Common myeloid progenitor, CD34-positive (primary cell): ENCODE measurements at regions not wholly inside any gene's neighbourhood (a gene's known extent, or its start where the extent isn't known, plus 50 kb on each side); places are given as distances from the start of the nearest gene placed in this dataset.

Experiments used
- CTCF ChIA-PET: fragments of 350-600 bp; sonication (Branson Sonifier 250); formaldehyde crosslinking; loops from one replicate; lab custom pipeline; 2021; ENCODE audit warnings: antibody characterized with exemption; lab: Charles Lee
- POLR2A ChIA-PET: fragments of 350-600 bp; sonication (Branson Sonifier 250); formaldehyde crosslinking; loops from one replicate; lab custom pipeline; 2021; ENCODE audit warnings: antibody characterized with exemption; lab: Charles Lee
- DNase-seq, 3 donors: peaks; one replicate each; pipeline versions ENCODE4 v3.0.0 to v3.0.0-alpha.2; 2013
- H3K27ac ChIP-seq, 2 experiments: 1 replicate in 1 of 2; 2 replicates in 1 of 2; pipeline ENCODE4 v1.7.0; 2013; ENCODE audit warnings: inconsistent platforms in 2 of 2, low read length in 2 of 2, mild to moderate bottlenecking in 2 of 2, low read depth in 1 of 2, moderate library complexity in 1 of 2; ENCODE audit not compliant: severe bottlenecking in 2 of 2, insufficient read depth in 1 of 2, poor library complexity in 1 of 2
- H3K27me3 ChIP-seq, 5 experiments: replicated peaks in 2 of 5; 1 replicate in 3 of 5; 2 replicates in 2 of 5; pipeline versions ENCODE4 v1.6.1 to v1.7.0; 2013; ENCODE audit warnings: low read length in 4 of 5, mild to moderate bottlenecking in 2 of 5, moderate library complexity in 2 of 5, inconsistent platforms in 1 of 5; ENCODE audit not compliant: insufficient read depth in 5 of 5, control insufficient read depth in 4 of 5
- H3K36me3 ChIP-seq, 4 experiments: 1 replicate in 2 of 4; 2 replicates in 2 of 4; pipeline versions ENCODE4 v1.6.1 to v1.7.0; 2013; ENCODE audit warnings: low read length in 3 of 4, control low read depth in 1 of 4, mild to moderate bottlenecking in 1 of 4; ENCODE audit not compliant: control insufficient read depth in 4 of 4, insufficient read depth in 4 of 4
- H3K4me1 ChIP-seq, 4 experiments: 1 replicate in 3 of 4; 2 replicates in 1 of 4; pipeline versions ENCODE4 v1.6.1 to v1.7.1; 2013; ENCODE audit warnings: low read length in 3 of 4, mild to moderate bottlenecking in 3 of 4, control low read depth in 1 of 4, inconsistent platforms in 1 of 4, moderate library complexity in 1 of 4; ENCODE audit not compliant: control insufficient read depth in 4 of 4, insufficient read depth in 4 of 4; ENCODE audit errors: control extremely low read depth in 1 of 4
- H3K4me3 ChIP-seq, 7 experiments: 1 replicate in 4 of 7; 2 replicates in 3 of 7; pipeline versions ENCODE4 v1.5.1 to v1.7.0; 2013; ENCODE audit warnings: mild to moderate bottlenecking in 7 of 7, low read length in 6 of 7, moderate library complexity in 6 of 7, inconsistent platforms in 2 of 7, low read depth in 2 of 7, control low read depth in 1 of 7; ENCODE audit not compliant: insufficient read depth in 4 of 7, control insufficient read depth in 1 of 7; ENCODE audit errors: extremely low read depth in 1 of 7
- H3K9me3 ChIP-seq, 5 experiments: 1 replicate in 4 of 5; 2 replicates in 1 of 5; pipeline versions ENCODE4 v1.6.1 to v1.7.1; 2013; ENCODE audit warnings: low read length in 4 of 5, mild to moderate bottlenecking in 2 of 5, inconsistent platforms in 1 of 5, low read depth in 1 of 5, moderate library complexity in 1 of 5; ENCODE audit not compliant: control insufficient read depth in 4 of 5, insufficient read depth in 2 of 5; ENCODE audit errors: control extremely low read depth in 1 of 5
- WGBS: methylation state at CpG from one replicate; pipeline ENCODE4 v1.1.5; 2013; ENCODE audit not compliant: insufficient coverage; 5-methylcytosine and 5-hydroxymethylcytosine counted together

GRCh38 chr7:31437250-31437865 is 76.5 kb upstream of the ITPRID1 start:
- H3K27me3 ChIP-seq, result peaks cover 0 to 7% (median 6%) of the 10 kb centered on the region in 5 experiments
- H3K4me3 ChIP-seq, result no peak overlapping the region
- no peak overlapping the region for H3K27ac ChIP-seq
- no peak for DNase-seq
- no peaks in the 10 kb centered on the region for H3K4me1 ChIP-seq
- H3K36me3 ChIP-seq, result no peaks in the 10 kb centered on the region
- CTCF ChIA-PET, result interaction anchor here (1.2 kb wide), 1 partner anchor 12 kb away, joined by 3 read pairs; no protein-coding TSS in a partner anchor
- WGBS, result 100% methylated on average over 2 of the region's 4 CpGs
- POLR2A ChIA-PET, result no interaction called here
- no peaks in the 10 kb centered on the region for H3K9me3 ChIP-seq

- H3K36me3 ChIP-seq, result no peaks in the 10 kb centered on the region
- no peak overlapping the region for H3K27ac ChIP-seq
- WGBS, result 80% methylated on average over 3 of the region's 3 CpGs
- ChIA-PET POLR2A (no interaction called here), CTCF (no interaction called here)
- no peak overlapping the region for H3K4me3 ChIP-seq
- no peaks in the 10 kb centered on the region for H3K4me1 ChIP-seq
- peaks cover 0 to 7% (median 6%) of the 10 kb centered on the region in 5 experiments for H3K27me3 ChIP-seq
- no peaks in the 10 kb centered on the region for H3K9me3 ChIP-seq
- DNase-seq, result no peak
Measured at GRCh38 chr7:31439165-31439564, 74.7 kb upstream of the ITPRID1 start.

- ChIA-PET POLR2A (no interaction called here), CTCF (interaction anchor here (0.7 kb wide), 1 partner anchor 193 kb away, joined by 3 read pairs; no protein-coding TSS in a partner anchor)
- Histone ChIP-seq H3K4me1 (no peaks in the 10 kb centered on the region), H3K36me3 (no peaks in the 10 kb centered on the region), H3K9me3 (no peaks in the 10 kb centered on the region), H3K27ac (no peak overlapping the region), H3K4me3 (no peak overlapping the region), H3K27me3 (peaks cover 0 to 5% (median 2%) of the 10 kb centered on the region in 5 experiments)
- 93% methylated on average over 2 of the region's 3 CpGs for WGBS
- no peak for DNase-seq
Measured at GRCh38 chr7:31440511-31440910, 73.4 kb upstream of the ITPRID1 start.

GRCh38 chr7:31442626-31443025 is 71.3 kb upstream of the ITPRID1 start:
- Histone ChIP-seq H3K4me1 (no peaks in the 10 kb centered on the region), H3K4me3 (no peak overlapping the region), H3K9me3 (no peaks in the 10 kb centered on the region), H3K36me3 (no peaks in the 10 kb centered on the region), H3K27ac (no peak overlapping the region), H3K27me3 (peaks cover under 1 to 5% (median 2%) of the 10 kb centered on the region in 5 experiments)
- WGBS, result 57% methylated on average over 1 of the region's 4 CpGs
- ChIA-PET POLR2A (no interaction called here), CTCF (interaction anchor here (0.7 to 1.8 kb wide), 10 partner anchors 8 to 46 kb away, joined by 3 to 14 read pairs (median 4); no protein-coding TSS in a partner anchor)
- DNase-seq, result no peak

GRCh38 chr7:31443457-31443856 is 70.4 kb upstream of the ITPRID1 start:
- peaks cover 0 to 5% (median 2%) of the 10 kb centered on the region in 5 experiments for H3K27me3 ChIP-seq
- H3K4me1 ChIP-seq, result no peaks in the 10 kb centered on the region
- H3K9me3 ChIP-seq, result no peaks in the 10 kb centered on the region
- CTCF ChIA-PET, result interaction anchor here (0.7 to 1.8 kb wide), 14 partner anchors 9 to 73 kb away, joined by 3 to 14 read pairs (median 3); no protein-coding TSS in a partner anchor
- H3K4me3 ChIP-seq, result no peak overlapping the region
- DNase-seq, result peak; percentile 25 to 62 (median 58)
- no peaks in the 10 kb centered on the region for H3K36me3 ChIP-seq
- no peak overlapping the region for H3K27ac ChIP-seq
- 0% methylated on average over 1 of the region's 1 CpG for WGBS
- POLR2A ChIA-PET, result no interaction called here

GRCh38 chr7:31444196-31444595 is 69.7 kb upstream of the ITPRID1 start:
- Histone ChIP-seq H3K9me3 (no peaks in the 10 kb centered on the region), H3K4me1 (no peaks in the 10 kb centered on the region), H3K27ac (no peak overlapping the region), H3K36me3 (no peaks in the 10 kb centered on the region), H3K27me3 (peaks cover 0 to 5% (median 3%) of the 10 kb centered on the region in 5 experiments), H3K4me3 (no peak overlapping the region)
- DNase-seq, result no peak
- POLR2A ChIA-PET, result interaction anchor here (0.8 kb wide), 1 partner anchor 45 kb away, joined by 3 read pairs; no protein-coding TSS in a partner anchor
- 50% methylated on average over 2 of the region's 2 CpGs for WGBS
- CTCF ChIA-PET, result interaction anchor here (0.7 to 1.8 kb wide), 10 partner anchors 12 to 74 kb away, joined by 3 to 14 read pairs (median 4); no protein-coding TSS in a partner anchor

- no peak overlapping the region for H3K27ac ChIP-seq
- no peak for DNase-seq
- no peaks in the 10 kb centered on the region for H3K36me3 ChIP-seq
- H3K9me3 ChIP-seq, result no peaks in the 10 kb centered on the region
- peaks cover 0 to 5% (median 3%) of the 10 kb centered on the region in 5 experiments for H3K27me3 ChIP-seq
- ChIA-PET CTCF (interaction anchor here (1.5 to 1.8 kb wide), 2 partner anchors 43 to 287 kb away, joined by 3 to 4 read pairs; no protein-coding TSS in a partner anchor), POLR2A (no interaction called here)
- WGBS, result 93% methylated on average over 5 of the region's 7 CpGs
- H3K4me3 ChIP-seq, result no peak overlapping the region
- H3K4me1 ChIP-seq, result no peaks in the 10 kb centered on the region
Measured at GRCh38 chr7:31445686-31446355, 68.1 kb upstream of the ITPRID1 start.
